ENCODE measurements at regions not wholly inside any gene's neighbourhood (a gene's known extent, or its start where the extent isn't known, plus 50 kb on each side); places are given as distances from the start of the nearest gene placed in this dataset.
"Not testable (repeated sequence)": the region's sequence is repeated elsewhere in the genome, so short reads cannot be mapped to it uniquely, and the experiment has no call there.

DNA sequence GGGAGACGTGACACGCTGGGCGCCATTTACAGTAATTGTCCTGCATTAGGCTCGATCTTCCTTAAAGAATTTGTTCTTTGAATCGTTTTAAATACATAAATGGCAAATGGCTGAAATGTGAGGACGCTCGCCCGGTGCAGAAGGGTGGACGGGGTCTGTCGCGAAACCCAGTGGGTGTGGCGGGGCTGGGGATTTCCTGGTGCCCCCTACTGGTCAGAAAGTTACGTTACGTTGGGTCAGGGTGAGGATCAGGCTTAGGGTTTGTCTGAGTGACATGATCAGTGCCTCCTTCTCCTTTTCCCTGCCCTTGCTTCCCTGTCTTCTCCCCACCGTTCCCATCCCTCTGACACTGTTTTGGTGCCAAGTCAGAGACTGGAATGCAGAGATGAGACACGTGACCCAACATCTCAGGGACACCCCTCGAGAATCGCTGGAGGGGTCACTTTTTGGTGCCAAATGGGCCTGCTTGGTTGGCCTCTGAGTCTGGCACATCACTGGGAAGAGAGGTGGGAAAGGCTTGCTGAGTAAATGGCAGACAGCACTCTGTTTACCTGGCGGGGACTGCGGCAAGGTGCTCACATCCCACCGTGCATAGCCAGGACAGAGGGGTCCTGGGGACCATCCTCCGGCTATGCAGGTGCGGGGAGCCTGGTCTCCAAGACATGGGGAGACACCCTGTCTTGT is 1107.6 kb downstream of the BRD1 start:
- DNase-seq: no peak

DNA sequence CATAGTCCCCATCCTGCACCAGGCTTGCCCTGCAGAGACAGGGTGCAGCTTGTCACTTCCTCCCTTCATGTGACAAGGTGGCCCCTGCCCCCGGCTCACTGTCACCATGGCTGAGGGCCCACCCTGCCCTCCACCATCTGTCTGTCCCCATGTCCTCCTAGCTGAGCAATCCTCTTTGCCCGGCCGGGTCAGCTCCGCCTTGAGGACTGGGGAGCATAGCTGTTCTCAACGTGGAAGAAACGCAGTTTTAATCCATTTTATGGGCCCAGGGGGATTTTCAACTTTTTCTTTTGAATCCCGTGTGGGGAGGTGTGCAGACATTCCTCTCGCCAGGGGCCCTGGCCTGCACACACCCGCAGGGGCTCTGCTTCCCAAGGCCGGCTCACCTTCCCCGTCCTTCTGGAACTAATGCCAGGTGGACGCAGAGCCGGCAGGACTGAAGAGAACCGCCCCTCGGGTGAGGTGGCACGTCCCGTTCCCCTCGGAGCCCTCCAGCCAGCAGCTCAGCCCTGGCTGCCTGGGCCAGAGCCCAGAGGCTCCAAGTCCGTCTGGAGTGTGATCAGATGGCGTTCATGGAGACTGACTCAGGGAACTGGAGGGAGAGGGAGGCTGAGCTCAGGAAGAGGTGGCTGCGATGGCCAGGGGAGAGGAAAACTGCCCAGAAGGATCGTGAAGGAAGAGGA is 1108.7 kb downstream of the BRD1 start:
- DNase-seq: no peak

DNA sequence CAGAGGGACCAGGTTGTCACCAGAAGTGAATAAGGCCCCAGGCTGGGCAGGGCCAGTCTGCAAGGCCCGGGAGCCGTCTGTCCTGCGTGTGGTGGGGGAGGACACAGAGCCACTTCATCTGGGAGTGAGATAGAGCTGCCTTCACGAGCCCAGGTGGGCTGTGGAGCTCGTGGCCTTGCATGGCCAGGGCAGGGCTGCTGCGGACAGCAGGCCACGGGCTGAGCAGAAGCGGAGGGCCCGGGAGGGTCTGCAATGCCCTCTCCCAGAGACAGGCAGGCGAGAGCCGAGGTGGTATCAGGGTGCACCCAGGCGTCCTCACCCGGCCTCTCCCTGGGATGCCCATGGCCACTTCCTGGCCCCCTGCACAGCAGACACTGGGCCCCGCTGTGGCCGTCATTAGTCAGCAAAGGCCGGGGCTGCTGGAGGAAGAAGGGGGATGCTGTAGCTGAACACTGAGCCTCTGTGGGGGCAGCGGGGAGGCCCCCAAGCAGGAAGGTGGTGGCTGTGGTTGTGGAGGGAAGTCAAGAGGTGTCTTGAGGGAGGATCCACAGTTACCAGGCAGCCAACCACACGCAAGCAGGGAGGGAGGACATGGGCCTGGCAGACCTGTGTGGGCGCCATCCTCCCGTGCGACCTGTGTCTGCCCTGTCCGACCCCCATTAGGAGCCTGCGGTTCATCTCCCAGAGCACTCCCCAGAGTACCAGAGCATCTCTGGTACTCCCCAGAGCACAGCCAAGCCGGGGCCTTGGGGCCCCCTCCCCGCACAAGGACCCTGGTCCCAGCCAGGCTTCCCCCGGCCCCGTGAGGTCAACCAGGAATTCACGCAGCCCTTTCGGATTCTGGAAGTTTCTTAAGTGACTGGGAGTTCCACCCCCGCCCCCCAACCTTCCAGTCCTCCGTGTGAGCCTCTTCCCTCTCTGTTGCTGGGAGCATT is 1109.5 kb downstream of the BRD1 start:
- DNase-seq: no peak

DNA sequence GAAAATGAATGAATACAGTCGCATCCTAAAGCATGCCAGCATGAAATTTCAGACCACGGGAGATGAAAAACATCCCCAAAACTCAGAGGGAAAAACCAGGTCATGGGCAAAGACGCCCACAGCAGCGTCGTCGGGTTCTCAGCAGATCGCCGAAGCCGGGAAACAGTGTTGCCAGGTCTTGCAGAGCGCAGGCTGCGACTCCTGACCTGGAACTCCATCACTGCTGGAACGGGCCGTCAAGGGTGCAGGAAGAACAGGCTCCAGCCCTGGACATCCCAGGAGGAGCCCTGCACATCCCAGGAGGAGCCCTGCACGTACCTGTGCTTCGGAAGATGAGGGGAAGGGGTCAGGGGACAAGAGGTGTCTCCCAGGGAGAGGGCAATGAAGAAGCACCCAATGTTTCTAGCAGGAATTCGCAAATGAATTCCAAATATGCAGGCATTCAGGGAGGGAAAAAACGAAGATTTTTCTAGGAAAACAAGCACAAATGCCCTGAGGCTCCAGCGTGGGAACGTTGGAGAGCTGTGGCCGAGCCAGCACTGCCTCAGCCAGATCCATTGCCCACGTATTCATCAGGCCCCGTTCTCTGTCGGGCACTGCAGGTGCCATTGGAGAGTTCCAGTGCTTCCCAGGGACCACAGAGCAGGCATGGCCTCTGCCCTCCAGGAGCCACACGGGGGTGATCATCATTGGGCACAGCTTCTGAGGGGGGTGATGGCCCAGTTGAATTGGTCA is 1110.4 kb downstream of the BRD1 start:
- no peak for DNase-seq

DNA sequence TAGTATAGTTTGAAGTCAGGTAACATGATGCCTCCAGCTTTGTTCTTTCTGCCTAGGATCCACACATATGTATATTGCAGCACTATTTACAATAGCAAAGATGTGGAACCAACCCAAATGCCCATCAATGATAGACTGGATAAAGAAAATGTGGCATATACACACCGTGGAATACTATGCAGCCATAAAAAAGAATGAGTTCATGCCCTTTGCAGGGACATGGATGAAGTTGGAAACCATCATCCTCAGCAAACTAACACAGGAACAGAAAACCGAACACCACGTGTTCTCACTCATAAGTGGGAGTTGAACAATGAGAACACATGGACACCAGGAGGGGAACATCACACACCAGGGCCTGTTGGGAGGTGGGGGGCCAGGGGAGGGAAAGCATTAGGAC is 1111.5 kb downstream of the BRD1 start:
- not testable (repeated sequence) for DNase-seq

DNA sequence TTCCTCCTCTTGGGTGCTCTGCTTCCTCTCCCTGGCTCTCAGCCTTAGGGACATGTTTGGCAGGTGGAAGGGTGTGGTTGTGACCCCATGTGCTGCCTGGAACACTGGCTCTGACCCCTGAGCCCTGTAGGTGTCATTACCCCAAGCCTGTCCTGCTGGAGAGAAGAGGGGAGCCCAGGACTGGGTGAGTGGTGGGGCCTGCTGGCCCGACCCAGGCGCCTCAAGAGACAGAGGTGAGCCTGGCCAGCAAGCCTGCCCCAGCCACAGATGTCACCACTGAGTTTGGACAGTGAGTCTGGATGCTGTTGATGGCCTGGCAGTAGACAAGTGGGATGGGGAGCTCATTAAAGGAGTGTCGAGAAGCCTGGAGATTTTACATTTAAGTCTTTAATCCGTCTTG is 1112.2 kb downstream of the BRD1 start:
- no peak for DNase-seq

DNA sequence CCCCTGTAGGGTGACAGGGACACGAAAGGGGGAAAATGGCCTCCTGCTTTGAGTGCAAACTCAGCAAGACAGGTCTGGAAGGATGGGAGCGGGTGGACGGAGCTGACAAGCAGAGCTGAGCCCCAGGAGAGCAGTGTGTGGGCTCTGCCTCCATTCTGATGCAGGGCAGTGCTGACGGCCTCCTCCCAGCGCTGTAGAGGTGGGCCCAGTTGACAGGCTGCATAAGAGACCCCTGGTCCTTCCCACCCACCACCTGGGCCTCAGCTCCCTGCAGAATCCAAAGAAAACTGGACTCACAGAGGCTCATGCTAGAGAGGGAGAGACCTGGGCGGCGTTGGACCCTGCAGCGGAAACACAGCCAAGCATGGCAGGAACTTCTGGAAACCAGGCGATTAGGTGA is 1113.4 kb downstream of the BRD1 start:
- DNase-seq: no peak

DNA sequence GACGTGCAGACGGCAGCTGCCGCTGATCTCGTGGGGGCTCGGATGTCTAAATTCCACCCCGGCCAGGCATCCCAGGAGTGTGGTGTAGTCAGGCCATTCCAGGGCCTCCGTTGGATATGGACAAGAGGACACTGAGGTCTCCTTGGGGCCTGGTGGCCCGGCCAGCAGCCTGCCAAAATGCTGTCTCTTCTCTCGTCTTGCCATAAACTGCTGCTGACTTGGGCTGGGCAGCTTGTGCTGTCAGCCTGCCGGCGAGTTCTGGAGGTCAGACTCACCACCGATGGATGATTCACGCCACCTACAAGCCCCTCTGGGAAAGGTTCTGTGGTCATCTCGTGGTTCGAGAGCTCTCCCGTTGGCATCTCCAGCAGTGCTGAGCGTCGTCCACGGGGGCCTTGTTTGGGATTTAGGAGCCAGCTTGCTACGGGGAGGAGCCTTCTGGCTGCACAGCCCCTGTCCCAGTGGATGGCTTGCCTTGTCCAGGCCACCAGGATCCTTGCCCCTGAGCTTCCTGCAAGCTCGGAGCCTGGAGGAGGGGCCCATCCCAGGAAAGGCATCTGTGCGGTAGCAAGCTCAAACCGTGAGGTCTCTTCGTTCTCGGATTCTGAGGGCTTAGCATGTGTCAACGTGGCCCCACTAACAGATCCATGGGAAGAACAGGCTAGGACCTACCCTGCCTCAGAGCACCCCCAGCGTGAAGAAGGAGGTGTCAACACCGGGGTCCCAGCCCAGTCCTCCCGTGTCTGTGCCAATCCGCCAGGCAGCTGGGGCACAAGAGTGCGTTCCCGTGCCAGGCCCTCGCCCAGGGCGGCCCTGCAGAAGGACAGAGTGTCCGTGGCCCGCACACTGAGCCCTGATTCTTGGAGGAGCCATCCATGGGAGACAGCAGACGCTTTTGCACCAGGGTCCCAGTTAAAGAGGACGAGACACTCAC is 1114.1 kb downstream of the BRD1 start:
- DNase-seq: no peak

DNA sequence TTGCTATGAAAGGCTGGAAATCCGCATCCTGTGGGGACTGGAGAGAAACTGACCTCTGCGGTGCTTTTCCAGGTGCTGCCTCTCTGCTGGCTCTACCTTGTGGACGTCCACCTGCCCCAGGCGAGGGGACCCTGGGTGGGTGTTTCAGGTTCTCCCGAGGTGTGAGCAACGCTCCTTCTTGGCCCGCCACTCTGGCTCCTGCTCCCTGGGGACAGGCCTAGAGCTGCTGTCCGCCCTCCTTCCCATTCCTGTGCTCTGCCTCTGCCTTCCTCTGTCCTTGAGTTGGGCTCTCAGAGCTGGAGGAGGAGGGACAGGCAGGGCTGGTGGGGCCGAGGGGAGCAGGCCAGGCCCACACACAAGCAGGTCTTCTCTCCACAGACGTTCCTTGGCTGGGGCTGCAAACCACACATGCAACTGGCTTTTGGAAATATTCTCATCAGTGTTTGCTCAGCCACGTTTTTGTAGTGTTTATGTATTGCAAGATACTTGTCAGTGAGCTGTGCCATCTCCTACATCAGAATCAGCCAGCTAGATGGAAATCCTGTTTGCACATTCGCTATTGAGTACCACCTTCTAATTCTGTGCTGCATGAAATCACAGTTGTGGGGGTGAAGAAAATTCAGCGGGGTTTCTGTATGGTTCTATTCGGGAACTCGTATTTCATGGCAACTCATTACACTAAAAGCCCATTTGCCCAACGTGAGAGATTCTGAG is 1115.0 kb downstream of the BRD1 start:
- no peak for DNase-seq

DNA sequence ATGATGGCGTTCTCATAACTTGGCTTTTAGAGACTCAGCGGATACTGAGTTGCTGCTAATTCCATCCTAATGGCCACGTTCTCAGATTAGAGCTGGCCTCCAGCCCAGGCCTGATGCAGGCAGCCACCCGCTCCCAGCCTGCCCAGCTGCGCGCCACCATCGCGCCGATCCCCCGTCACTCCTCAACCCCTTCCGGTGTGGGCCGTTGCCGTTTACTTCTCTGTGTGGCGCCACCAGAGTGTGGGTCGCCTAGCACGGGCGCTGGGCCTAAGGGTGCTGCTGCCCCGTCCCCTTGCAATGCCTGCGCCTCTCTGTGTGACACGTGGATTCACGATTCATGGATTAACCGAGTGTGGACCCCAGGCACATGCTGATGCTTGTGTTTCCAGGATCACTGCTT is 1116.0 kb downstream of the BRD1 start:
- no peak for DNase-seq

DNA sequence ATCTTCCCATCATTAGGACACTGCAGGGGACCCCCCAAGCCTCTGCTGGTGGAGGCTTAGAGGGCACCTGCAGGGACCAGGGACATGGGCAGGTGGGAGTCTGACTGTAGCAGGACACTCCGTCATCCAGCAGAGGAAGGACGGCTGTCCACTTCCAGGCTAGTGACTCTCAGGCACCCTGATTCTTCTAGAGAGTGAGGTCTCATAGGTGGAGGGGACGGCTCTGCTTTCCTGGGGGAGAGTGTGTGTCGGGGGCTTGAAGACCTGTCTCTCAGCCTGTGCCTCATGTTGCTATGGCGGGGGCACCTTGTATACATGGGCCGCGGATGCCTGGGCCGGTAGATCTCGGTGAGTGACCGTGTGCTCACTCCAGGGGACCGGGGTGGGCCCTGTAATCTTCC is 1116.6 kb downstream of the BRD1 start:
- DNase-seq: no peak

DNA sequence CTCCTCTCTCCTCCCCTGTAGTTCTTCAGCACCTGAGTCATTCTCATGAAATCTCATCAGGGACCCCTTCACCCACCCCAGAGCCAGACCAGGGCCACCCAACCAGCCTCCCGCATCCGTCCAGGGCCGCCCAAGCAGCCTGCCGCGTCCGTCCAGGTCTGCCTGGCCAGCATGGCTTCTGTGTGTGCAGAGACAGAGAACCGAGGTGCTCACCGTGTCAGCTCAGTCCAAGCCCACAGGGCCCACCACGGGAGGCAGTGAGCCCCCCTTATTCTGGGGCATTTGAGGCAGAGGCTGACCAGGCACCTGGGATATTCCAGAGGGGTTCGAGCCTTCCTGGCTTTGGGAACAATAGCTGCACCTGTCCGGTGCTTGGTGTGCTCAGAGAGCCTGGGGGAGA is 1117.3 kb downstream of the BRD1 start:
- no peak for DNase-seq

DNA sequence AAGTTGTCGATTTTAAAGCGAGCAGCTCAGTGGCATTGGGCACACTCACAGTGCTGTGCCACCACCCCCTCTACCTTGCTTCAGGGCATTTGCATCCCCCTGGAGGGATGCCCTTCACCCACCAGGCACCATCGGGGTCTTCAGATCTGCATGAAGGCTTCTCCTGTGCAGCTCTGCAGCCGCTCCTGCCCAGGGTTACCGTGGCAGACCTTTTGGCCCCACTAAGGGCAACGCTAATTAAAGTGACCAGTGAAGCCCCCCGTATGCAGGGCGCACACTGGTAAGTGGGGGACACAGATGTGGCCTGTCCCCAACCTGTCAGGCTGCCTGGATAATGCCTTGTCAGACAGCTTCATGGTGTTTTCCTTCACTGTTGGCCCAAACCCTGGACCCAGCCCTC is 1117.7 kb downstream of the BRD1 start:
- DNase-seq: no peak

DNA sequence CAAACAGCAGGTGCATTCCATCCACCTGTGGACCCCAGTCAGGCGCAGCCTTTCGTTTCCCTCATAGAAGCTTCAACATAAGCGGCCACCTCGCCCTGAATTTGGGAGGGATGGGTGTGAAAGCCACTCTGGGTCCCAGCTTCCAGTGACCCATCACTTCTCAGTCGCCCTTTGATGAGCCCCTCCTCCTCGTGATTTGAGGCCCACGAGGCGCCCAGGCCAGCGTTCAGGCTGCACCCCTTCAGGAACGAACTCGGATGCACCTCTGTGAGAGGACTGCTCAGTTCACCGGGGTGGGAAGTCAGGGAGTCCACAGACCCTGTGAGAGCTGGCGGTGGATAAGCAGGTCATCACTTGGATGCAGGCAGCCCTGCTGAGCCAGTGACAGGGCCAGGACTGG is 1118.2 kb downstream of the BRD1 start:
- no peak for DNase-seq

DNA sequence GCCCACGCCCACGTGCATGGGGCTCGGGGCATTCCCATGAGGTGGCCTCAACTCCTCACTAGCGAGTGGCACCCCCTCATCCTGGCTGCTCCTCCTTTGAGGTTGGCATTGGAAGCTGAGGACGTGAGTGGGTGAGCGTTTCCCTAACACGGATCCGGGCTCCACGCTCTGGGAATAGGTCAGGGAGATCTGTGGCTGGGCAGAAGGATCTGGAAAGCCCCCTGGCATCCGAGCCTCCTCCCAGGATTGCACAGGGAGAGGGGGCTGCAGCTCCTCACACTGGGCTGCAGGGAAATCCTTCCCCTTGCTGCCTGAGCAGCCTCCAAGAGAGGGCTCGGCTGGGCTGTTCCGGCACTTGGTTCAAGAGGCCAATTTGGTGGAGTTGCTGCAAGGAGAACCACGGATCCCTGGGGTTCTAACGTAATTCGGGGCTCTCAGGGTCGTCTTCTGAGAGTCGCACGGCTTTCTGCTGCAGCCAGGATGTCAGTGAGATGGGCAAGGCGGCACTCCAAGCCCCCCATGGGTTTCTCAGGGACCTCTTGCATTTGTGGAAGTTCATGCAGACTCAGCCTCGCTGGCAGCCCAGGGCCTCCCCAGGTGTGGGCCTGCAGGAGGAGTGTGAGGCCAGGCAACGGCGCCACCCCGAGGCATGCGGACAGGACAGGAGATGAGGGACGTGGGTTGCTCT is 1119.0 kb downstream of the BRD1 start:
- no peak for DNase-seq

DNA sequence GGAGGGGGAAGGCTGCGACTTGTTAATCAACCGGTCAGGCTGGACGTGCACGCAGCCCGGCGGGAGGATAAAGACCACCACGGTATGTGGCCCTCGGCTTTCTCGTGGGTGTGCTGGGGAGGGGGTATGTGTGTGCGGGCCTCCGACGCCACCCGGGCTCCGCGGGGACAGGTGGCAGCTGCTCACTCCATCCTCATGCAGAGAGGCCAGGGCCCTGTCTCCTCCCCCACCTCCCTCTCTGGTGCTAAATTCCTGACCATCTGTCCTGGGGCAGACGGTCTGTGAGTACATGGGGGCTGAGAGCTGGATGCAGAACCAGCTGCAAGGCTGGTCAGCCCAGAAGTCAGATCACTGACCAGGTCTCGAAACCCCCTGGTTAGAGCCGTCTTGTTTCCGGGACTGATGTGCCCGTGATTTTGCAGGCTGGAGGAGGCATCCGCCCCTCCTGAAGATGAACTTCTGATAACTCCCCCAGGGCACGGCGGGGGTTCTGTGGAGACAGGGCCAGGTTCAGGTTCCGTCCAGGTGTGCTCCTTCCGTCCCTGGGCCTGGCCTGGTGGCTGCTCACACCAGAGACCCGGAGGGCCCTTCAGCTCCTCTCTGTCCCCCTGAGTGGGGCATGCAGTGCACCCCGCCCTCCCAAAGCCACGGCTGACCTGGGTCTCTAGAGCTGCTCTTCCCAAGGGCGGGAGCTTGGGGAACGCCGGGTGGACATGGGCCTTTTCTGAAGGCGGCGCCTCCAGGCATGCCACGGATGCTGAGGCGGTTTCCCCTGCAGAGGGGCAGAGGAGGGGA is 1119.7 kb downstream of the BRD1 start:
- no peak for DNase-seq

DNA sequence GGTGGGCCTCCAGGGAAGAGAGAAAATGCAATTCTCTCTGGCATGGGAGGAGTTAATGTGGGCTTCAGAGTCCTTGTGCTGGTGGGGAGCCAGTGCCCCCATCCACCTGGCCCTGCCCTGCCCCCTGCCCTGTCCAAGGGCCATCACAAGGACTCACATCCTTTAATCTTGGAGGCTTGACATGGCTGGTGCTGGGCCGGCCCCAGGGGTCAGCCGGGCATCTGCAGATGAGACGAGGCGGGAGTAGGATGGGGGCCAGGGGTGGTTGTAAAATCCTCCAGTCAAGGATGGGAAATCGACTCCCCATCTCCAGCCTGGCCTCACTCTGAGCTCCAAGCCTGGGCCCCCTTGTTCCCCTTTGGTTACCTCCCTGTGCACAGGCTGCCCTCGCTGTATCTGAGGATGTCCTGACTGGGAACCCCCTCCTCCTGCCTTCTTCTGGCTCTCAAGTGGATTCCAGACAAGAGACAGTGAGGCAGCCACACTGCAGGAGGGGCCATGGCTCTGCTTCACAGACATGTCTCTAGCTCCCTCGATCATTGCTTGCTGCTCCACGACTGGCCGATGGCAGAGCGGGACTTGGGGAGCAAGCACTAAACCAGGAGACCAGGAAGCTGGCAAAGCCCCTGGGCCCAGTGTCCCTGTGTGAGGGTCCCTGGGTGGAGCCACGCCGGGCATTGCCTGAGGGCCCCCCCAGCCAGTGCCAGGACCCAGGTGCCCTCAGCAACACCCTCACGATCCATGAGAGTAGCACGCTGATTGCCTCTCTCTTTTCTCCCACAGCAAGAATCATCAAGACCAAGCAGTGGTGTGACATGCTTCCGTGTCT is 1120.5 kb downstream of the BRD1 start:
- DNase-seq: no peak

DNA sequence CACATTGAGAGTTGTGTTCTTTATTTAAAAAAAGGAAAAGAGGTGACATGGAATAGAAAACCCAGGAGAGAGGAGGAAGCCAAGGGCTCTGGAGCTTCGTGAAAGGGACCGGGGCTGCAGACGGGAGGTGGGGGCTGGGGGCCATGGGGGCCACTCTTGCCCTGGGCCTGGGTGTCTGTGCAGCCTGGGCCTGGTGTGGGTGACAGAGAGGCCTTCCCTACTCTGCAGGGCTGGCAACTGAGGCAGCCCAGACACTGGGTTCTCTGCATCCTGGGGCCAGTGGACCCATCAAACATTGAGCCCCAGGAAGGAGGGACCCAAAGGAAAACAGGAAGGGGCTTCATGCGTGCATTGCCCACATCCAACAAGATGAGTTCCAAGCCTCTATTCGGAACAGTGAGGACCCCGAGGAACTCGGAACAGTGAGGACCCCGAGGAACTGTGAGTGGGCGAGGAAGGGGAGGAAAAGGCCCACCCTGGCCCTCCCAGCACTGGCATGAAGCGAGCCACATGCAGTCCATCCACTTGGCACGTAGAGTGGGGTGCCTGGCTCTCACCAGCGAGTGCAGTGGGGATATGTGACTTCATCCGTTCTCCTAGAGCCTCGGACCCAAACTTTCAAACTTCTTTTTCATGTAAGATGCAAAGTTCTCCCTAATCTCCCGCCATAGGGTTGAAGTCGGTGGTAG is 1121.6 kb downstream of the BRD1 start:
- DNase-seq: no peak

All from dermis blood vessel endothelial cell (primary cell).